ENCODE measurements at regions not wholly inside any gene's neighbourhood (a gene's known extent, or its start where the extent isn't known, plus 50 kb on each side); places are given as distances from the start of the nearest gene placed in this dataset.
A peak's percentile ranks its signal among the peaks of the same experiment; 100 is the strongest.

GRCh38 chr7:50197549-50197948 is 104.5 kb upstream of the ZPBP start:
- in situ Hi-C loops (cut with MboI; ENCODE audit: low pct_unique_long_range_greater_than_20kb, low sequenced_read_pairs, unreplicated experiment) = no loop called here
- DNase-seq (ENCODE audit: low spot score) = peak; percentile 52
- no peak for TF ChIP-seq CTCF (IDR thresholded peaks at IDR 0.05; ENCODE audit: extremely low read depth, insufficient read depth, missing control alignments)

GRCh38 chr7:50196719-50197118 is 103.7 kb upstream of the ZPBP start:
- no peak for TF ChIP-seq CTCF (IDR thresholded peaks at IDR 0.05; ENCODE audit: extremely low read depth, insufficient read depth, missing control alignments)
- in situ Hi-C loops (cut with MboI; ENCODE audit: low pct_unique_long_range_greater_than_20kb, low sequenced_read_pairs, unreplicated experiment) = no loop called here
- DNase-seq (ENCODE audit: low spot score) = no peak

- TF ChIP-seq CTCF (IDR thresholded peaks at IDR 0.05; ENCODE audit: extremely low read depth, insufficient read depth, missing control alignments) = no peak
- in situ Hi-C loops (cut with MboI; ENCODE audit: low pct_unique_long_range_greater_than_20kb, low sequenced_read_pairs, unreplicated experiment) = no loop called here
- DNase-seq (ENCODE audit: low spot score) = no peak
Observed at GRCh38 chr7:50190776-50191175, 97.7 kb upstream of the ZPBP start.

GRCh38 chr7:50189371-50189770 is 96.3 kb upstream of the ZPBP start:
- no peak for DNase-seq (ENCODE audit: low spot score)
- no peak for TF ChIP-seq CTCF (IDR thresholded peaks at IDR 0.05; ENCODE audit: extremely low read depth, insufficient read depth, missing control alignments)
- in situ Hi-C loops (cut with MboI; ENCODE audit: low pct_unique_long_range_greater_than_20kb, low sequenced_read_pairs, unreplicated experiment) = no loop called here

GRCh38 chr7:50185951-50186682 is 93.1 kb upstream of the ZPBP start:
- DNase-seq (ENCODE audit: low spot score) = no peak
- in situ Hi-C loops (cut with MboI; ENCODE audit: low pct_unique_long_range_greater_than_20kb, low sequenced_read_pairs, unreplicated experiment) = no loop called here
- TF ChIP-seq CTCF (IDR thresholded peaks at IDR 0.05; ENCODE audit: extremely low read depth, insufficient read depth, missing control alignments) = no peak

GRCh38 chr7:50185208-50185607 is 92.2 kb upstream of the ZPBP start:
- in situ Hi-C loops (cut with MboI; ENCODE audit: low pct_unique_long_range_greater_than_20kb, low sequenced_read_pairs, unreplicated experiment) = no loop called here
- TF ChIP-seq CTCF (IDR thresholded peaks at IDR 0.05; ENCODE audit: extremely low read depth, insufficient read depth, missing control alignments) = no peak
- DNase-seq (ENCODE audit: low spot score) = no peak
